ENCODE measurements at regions not wholly inside any gene's neighbourhood (a gene's known extent, or its start where the extent isn't known, plus 50 kb on each side); places are given as distances from the start of the nearest gene placed in this dataset.

GRCh38 chr17:17413821-17414220, 63.0 kb upstream of the MED9 start:
- Histone ChIP-seq H3K79me1 (ENCODE audit: low read depth, low read length) (no peaks in the 10 kb centered on the region), H2BK5ac (ENCODE audit: low read length) (no peak overlapping the region)
- DNase-seq (ENCODE audit: low spot score): no peak

DNA sequence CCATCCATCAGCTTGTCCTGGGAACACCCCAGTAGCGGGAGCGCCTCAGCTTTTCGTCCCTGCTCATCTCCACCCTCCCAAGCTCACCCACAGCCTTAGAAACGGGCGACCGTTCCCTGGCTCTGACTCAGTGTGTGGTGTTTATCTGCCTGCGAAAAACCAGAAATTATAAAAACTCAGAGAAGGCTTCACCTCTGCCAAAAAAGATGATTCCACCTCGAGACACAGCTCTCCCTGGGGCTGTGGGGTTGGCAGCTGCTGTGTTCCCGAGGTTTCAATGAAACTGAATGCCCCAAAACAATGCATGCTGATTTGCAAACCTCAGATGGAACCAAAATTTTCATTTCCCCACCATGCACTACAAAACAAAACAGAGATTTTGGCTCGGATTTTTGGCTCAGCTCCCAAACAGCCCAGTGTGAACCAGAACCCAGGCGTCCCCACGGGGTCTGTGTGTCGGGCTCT, 62.4 kb upstream of the MED9 start:
- no peak overlapping the region for H3K4ac ChIP-seq (ENCODE audit: low read length)
- H4K91ac ChIP-seq (ENCODE audit: low read depth, low read length, poor library complexity): no peak overlapping the region
- no peak overlapping the region for H3K4me3 ChIP-seq (ENCODE audit: low read length in 2 of 2)
- no peak overlapping the region for H3K14ac ChIP-seq (ENCODE audit: low read length)
- H3K4me1 ChIP-seq (ENCODE audit: control insufficient read depth in 2 of 2, insufficient read depth in 1 of 2, low read depth in 1 of 2, low read length in 2 of 2): peaks cover 0 to 2% of the 10 kb centered on the region in 2 donors
- no peak overlapping the region for H3K27ac ChIP-seq (replicated peaks; ENCODE audit: low read length)
- H3K18ac ChIP-seq (ENCODE audit: low read length): no peak overlapping the region
- peak overlapping the region; percentile 25 for H2AFZ ChIP-seq (ENCODE audit: low read length)
- no peak overlapping the region for H4K8ac ChIP-seq (ENCODE audit: low read depth, low read length)
- H3K36me3 ChIP-seq (replicated peaks in 1 of 2; ENCODE audit: control insufficient read depth in 2 of 2, insufficient read depth in 2 of 2, low read length in 2 of 2): no peaks in the 10 kb centered on the region
- H2AK5ac ChIP-seq (ENCODE audit: low read depth, low read length): no peak overlapping the region
- no CpG with 5 or more reads among the region's 13 CpGs for WGBS, 2 donors (ENCODE audit: extremely low coverage in 2 of 2, insufficient read length in 2 of 2, insufficient replicate concordance in 1 of 2)
- H3K9ac ChIP-seq (ENCODE audit: low read depth, low read length, poor library complexity): no peak overlapping the region
- no peak overlapping the region for H2BK5ac ChIP-seq (ENCODE audit: low read length)
- no peaks in the 10 kb centered on the region for H3K79me1 ChIP-seq (ENCODE audit: low read depth, low read length)
- no peak overlapping the region for H3K4me2 ChIP-seq (ENCODE audit: insufficient read depth, low read length, poor library complexity, severe bottlenecking)
- no peak overlapping the region for H2BK15ac ChIP-seq (ENCODE audit: low read length)
- no peak overlapping the region for H2BK12ac ChIP-seq (ENCODE audit: low read length)
- DNase-seq (ENCODE audit: low spot score): no peak
- H3K27me3 ChIP-seq (ENCODE audit: control insufficient read depth in 3 of 3, insufficient read depth in 3 of 3, low read depth in 1 of 3, low read length in 3 of 3): no peaks in the 10 kb centered on the region
- H3K23ac ChIP-seq (ENCODE audit: low read depth, low read length, poor library complexity): no peak overlapping the region
- H2BK120ac ChIP-seq (ENCODE audit: low read depth, low read length): no peak overlapping the region
- H3K9me3 ChIP-seq (replicated peaks in 1 of 2; ENCODE audit: control insufficient read depth in 2 of 2, insufficient read depth in 1 of 2, low read depth in 1 of 2, low read length in 2 of 2): no peaks in the 10 kb centered on the region

More at GRCh38 chr17:17413821-17414220, 63.0 kb upstream of the MED9 start:
- Histone ChIP-seq H4K91ac (ENCODE audit: low read depth, low read length, poor library complexity) (no peak overlapping the region), H2AK5ac (ENCODE audit: low read depth, low read length) (no peak overlapping the region), H3K18ac (ENCODE audit: low read length) (no peak overlapping the region), H3K23ac (ENCODE audit: low read depth, low read length, poor library complexity) (no peak overlapping the region), H3K4me2 (ENCODE audit: insufficient read depth, low read length, poor library complexity, severe bottlenecking) (no peak overlapping the region), H2BK120ac (ENCODE audit: low read depth, low read length) (no peak overlapping the region), H4K8ac (ENCODE audit: low read depth, low read length) (no peak overlapping the region), H3K36me3 (replicated peaks in 1 of 2; ENCODE audit: control insufficient read depth in 2 of 2, insufficient read depth in 2 of 2, low read length in 2 of 2) (no peaks in the 10 kb centered on the region), H3K27me3 (ENCODE audit: control insufficient read depth in 3 of 3, insufficient read depth in 3 of 3, low read depth in 1 of 3, low read length in 3 of 3) (no peaks in the 10 kb centered on the region), H3K27ac (replicated peaks; ENCODE audit: low read length) (no peak overlapping the region), H3K9ac (ENCODE audit: low read depth, low read length, poor library complexity) (no peak overlapping the region), H3K4me1 (ENCODE audit: control insufficient read depth in 2 of 2, insufficient read depth in 1 of 2, low read depth in 1 of 2, low read length in 2 of 2) (peaks cover 0 to 2% of the 10 kb centered on the region in 2 donors), H2AFZ (ENCODE audit: low read length) (no peak overlapping the region), H3K4ac (ENCODE audit: low read length) (no peak overlapping the region), H2BK12ac (ENCODE audit: low read length) (no peak overlapping the region), H3K9me3 (replicated peaks in 1 of 2; ENCODE audit: control insufficient read depth in 2 of 2, insufficient read depth in 1 of 2, low read depth in 1 of 2, low read length in 2 of 2) (no peaks in the 10 kb centered on the region), H3K4me3 (ENCODE audit: low read length in 2 of 2) (no peak overlapping the region), H3K14ac (ENCODE audit: low read length) (no peak overlapping the region), H2BK15ac (ENCODE audit: low read length) (no peak overlapping the region)
- WGBS, 2 donors (ENCODE audit: extremely low coverage in 2 of 2, insufficient read length in 2 of 2, insufficient replicate concordance in 1 of 2): no CpG with 5 or more reads among the region's 7 CpGs

- no peaks in the 10 kb centered on the region for H3K79me1 ChIP-seq (ENCODE audit: low read depth, low read length)
- no peak overlapping the region for H4K8ac ChIP-seq (ENCODE audit: low read depth, low read length)
- no peaks in the 10 kb centered on the region for H3K27me3 ChIP-seq (ENCODE audit: control insufficient read depth in 3 of 3, insufficient read depth in 3 of 3, low read depth in 1 of 3, low read length in 3 of 3)
- H3K18ac ChIP-seq (ENCODE audit: low read length): no peak overlapping the region
- no peak overlapping the region for H2BK15ac ChIP-seq (ENCODE audit: low read length)
- DNase-seq (ENCODE audit: low spot score): no peak
- no peak overlapping the region for H2BK12ac ChIP-seq (ENCODE audit: low read length)
- H3K4me3 ChIP-seq (ENCODE audit: low read length in 2 of 2): no peak overlapping the region
- no peak overlapping the region for H3K9ac ChIP-seq (ENCODE audit: low read depth, low read length, poor library complexity)
- no peak overlapping the region for H2BK120ac ChIP-seq (ENCODE audit: low read depth, low read length)
- H3K4me2 ChIP-seq (ENCODE audit: insufficient read depth, low read length, poor library complexity, severe bottlenecking): no peak overlapping the region
- no peak overlapping the region for H4K91ac ChIP-seq (ENCODE audit: low read depth, low read length, poor library complexity)
- H3K4me1 ChIP-seq (ENCODE audit: control insufficient read depth in 2 of 2, insufficient read depth in 1 of 2, low read depth in 1 of 2, low read length in 2 of 2): peaks cover 0 to 2% of the 10 kb centered on the region in 2 donors
- H2BK5ac ChIP-seq (ENCODE audit: low read length): no peak overlapping the region
- WGBS, 2 donors (ENCODE audit: extremely low coverage in 2 of 2, insufficient read length in 2 of 2, insufficient replicate concordance in 1 of 2): no CpG with 5 or more reads among the region's 3 CpGs
- no peaks in the 10 kb centered on the region for H3K36me3 ChIP-seq (replicated peaks in 1 of 2; ENCODE audit: control insufficient read depth in 2 of 2, insufficient read depth in 2 of 2, low read length in 2 of 2)
- H3K9me3 ChIP-seq (replicated peaks in 1 of 2; ENCODE audit: control insufficient read depth in 2 of 2, insufficient read depth in 1 of 2, low read depth in 1 of 2, low read length in 2 of 2): no peaks in the 10 kb centered on the region
- H3K4ac ChIP-seq (ENCODE audit: low read length): no peak overlapping the region
- H3K23ac ChIP-seq (ENCODE audit: low read depth, low read length, poor library complexity): no peak overlapping the region
- no peak overlapping the region for H2AK5ac ChIP-seq (ENCODE audit: low read depth, low read length)
- H2AFZ ChIP-seq (ENCODE audit: low read length): peak overlapping the region; percentile 25
- no peak overlapping the region for H3K14ac ChIP-seq (ENCODE audit: low read length)
- no peak overlapping the region for H3K27ac ChIP-seq (replicated peaks; ENCODE audit: low read length)
These were observed 61.8 kb upstream of the MED9 start for GRCh38 chr17:17415006-17415405.

DNA sequence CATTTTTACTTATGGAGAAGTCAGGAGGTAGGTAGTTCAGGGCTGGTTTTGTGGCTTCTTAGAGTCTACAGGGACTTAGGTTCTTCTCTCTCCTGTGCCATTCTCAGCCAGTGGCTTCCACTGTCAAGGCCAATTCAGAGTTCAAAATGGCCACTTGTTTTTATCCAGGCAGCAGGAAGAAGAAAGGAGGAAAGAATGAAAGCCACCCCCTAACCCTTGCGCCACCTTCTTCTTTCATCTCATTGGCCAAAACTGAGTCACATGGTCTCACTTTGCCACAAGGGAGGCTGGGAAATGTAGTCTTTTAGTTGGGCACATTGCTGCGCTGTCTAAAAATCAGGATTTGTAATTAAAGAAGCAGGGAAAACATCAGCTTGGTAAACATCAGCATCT, 60.8 kb upstream of the MED9 start:
- Histone ChIP-seq H2BK5ac (ENCODE audit: low read length) (no peak overlapping the region), H3K9ac (ENCODE audit: low read depth, low read length, poor library complexity) (no peak overlapping the region), H2AFZ (ENCODE audit: low read length) (peak overlapping the region; percentile 80), H3K27me3 (ENCODE audit: control insufficient read depth in 3 of 3, insufficient read depth in 3 of 3, low read depth in 1 of 3, low read length in 3 of 3) (no peaks in the 10 kb centered on the region), H3K79me1 (ENCODE audit: low read depth, low read length) (no peaks in the 10 kb centered on the region), H2BK15ac (ENCODE audit: low read length) (no peak overlapping the region), H3K18ac (ENCODE audit: low read length) (no peak overlapping the region), H2BK120ac (ENCODE audit: low read depth, low read length) (no peak overlapping the region), H3K14ac (ENCODE audit: low read length) (no peak overlapping the region), H4K91ac (ENCODE audit: low read depth, low read length, poor library complexity) (no peak overlapping the region), H3K9me3 (replicated peaks in 1 of 2; ENCODE audit: control insufficient read depth in 2 of 2, insufficient read depth in 1 of 2, low read depth in 1 of 2, low read length in 2 of 2) (no peaks in the 10 kb centered on the region), H3K36me3 (replicated peaks in 1 of 2; ENCODE audit: control insufficient read depth in 2 of 2, insufficient read depth in 2 of 2, low read length in 2 of 2) (no peaks in the 10 kb centered on the region), H3K4me3 (ENCODE audit: low read length in 2 of 2) (no peak overlapping the region), H3K23ac (ENCODE audit: low read depth, low read length, poor library complexity) (no peak overlapping the region), H3K4me1 (ENCODE audit: control insufficient read depth in 2 of 2, insufficient read depth in 1 of 2, low read depth in 1 of 2, low read length in 2 of 2) (peaks cover 0 to 2% of the 10 kb centered on the region in 2 donors), H2BK12ac (ENCODE audit: low read length) (no peak overlapping the region), H3K4ac (ENCODE audit: low read length) (no peak overlapping the region), H3K27ac (replicated peaks; ENCODE audit: low read length) (no peak overlapping the region), H4K8ac (ENCODE audit: low read depth, low read length) (no peak overlapping the region), H3K4me2 (ENCODE audit: insufficient read depth, low read length, poor library complexity, severe bottlenecking) (no peak overlapping the region), H2AK5ac (ENCODE audit: low read depth, low read length) (no peak overlapping the region)
- WGBS, 2 donors (ENCODE audit: extremely low coverage in 2 of 2, insufficient read length in 2 of 2, insufficient replicate concordance in 1 of 2): no CpG with 5 or more reads among the region's 2 CpGs
- peak; percentile 15 for DNase-seq (ENCODE audit: low spot score)

Measured in neuronal stem cell (in vitro differentiated cells).